A549 (cell line): ENCODE measurements at regions not wholly inside any gene's neighbourhood (a gene's known extent, or its start where the extent isn't known, plus 50 kb on each side); places are given as distances from the start of the nearest gene placed in this dataset.
A peak's percentile ranks its signal among the peaks of the same experiment; 100 is the strongest.

ENCODE experiments used
- ATAC-seq, 2 experiments: fragments of 200-7000 bp in 1 of 2; fragments of >200 bp in 1 of 2; cut with Nextera tagmentation in 1 of 2; cut with Tn5 transposase in 1 of 2; 3 replicates each; pipeline versions ENCODE4 v1.8.0 to v1.9.1; 2018 to 2020; ENCODE audit warnings: mild to moderate bottlenecking in 1 of 2, moderate library complexity in 1 of 2
- CTCF ChIA-PET: fragments of 300-600 bp; sonication (Branson Sonifier 250); formaldehyde crosslinking; extraction: SDS; loops from one replicate; lab custom pipeline; 2021; ENCODE audit warnings: antibody characterized with exemption, inconsistent platforms; lab: Yijun Ruan, JAX
- POLR2A ChIA-PET: fragments of 350-600 bp; formaldehyde crosslinking; extraction: SDS; loops from one replicate; lab custom pipeline; 2021; ENCODE audit warnings: antibody characterized with exemption, inconsistent platforms; lab: Yijun Ruan, JAX
- DNase-seq, 2 experiments: peaks; one replicate each; pipeline versions ENCODE4 v3.0.0 to v3.0.0-alpha.2; 2011 to 2016; ENCODE audit warnings: low read depth in 1 of 2, low spot score in 1 of 2
- FAIRE-seq: peaks from 2 replicates; lab custom pipeline; 2011; peaks lifted over from hg19 to GRCh38; lab: Jason Lieb, UNC
- H3K27ac ChIP-seq, 2 experiments: fragments of >200 bp; sonication (Bioruptor Twin); formaldehyde crosslinking; 3 replicates each; pipeline ENCODE4 v1.5.1; 2016 to 2017
- H3K4me1 ChIP-seq: fragments of >200 bp; sonication (Bioruptor Twin); formaldehyde crosslinking; 3 replicates; pipeline ENCODE4 v1.6.1; 2016
- H3K4me2 ChIP-seq: fragments of >200 bp; sonication (Bioruptor Twin); formaldehyde crosslinking; 3 replicates; pipeline ENCODE4 v1.6.1; 2016
- H3K4me3 ChIP-seq: fragments of >200 bp; sonication (Bioruptor Twin); formaldehyde crosslinking; 3 replicates; pipeline ENCODE4 v1.5.1; 2016
- H3K9me3 ChIP-seq: fragments of >200 bp; sonication (Bioruptor Twin); formaldehyde crosslinking; 3 replicates; pipeline ENCODE4 v1.6.1; 2016
- ATOH8 ChIP-seq: fragments of 250-450 bp; sonication (Bioruptor Pico); IDR thresholded peaks from 2 replicates; pipeline ENCODE4 v1.5.0; 2020; ENCODE audit warnings: low read depth, mild to moderate bottlenecking, moderate library complexity
- BCL3 ChIP-seq: fragments of >200 bp; sonication (Bioruptor Twin); formaldehyde crosslinking; IDR thresholded peaks from 3 replicates; pipeline ENCODE4 v1.6.1; 2016
- BHLHE40 ChIP-seq: IDR thresholded peaks from 2 replicates; pipeline ENCODE4 v1.6.1; 2012; ENCODE audit warnings: low read depth, low read length, inconsistent platforms
- CBX8 ChIP-seq: fragments of 200-600 bp; sonication (generic); IDR thresholded peaks from 2 replicates; pipeline ENCODE4 v1.6.1; 2016
- ELK1 ChIP-seq: fragments of 150-350 bp; IDR thresholded peaks from 2 replicates; pipeline ENCODE4 v1.6.1; 2014; ENCODE audit warnings: low read depth, mild to moderate bottlenecking, low read length
- FOXS1 ChIP-seq: fragments of 250-450 bp; sonication (Bioruptor Pico); IDR thresholded peaks from 2 replicates; pipeline ENCODE4 v1.5.0; 2020; ENCODE audit warnings: mild to moderate bottlenecking, moderate library complexity
- GATA3 ChIP-seq: IDR thresholded peaks from 2 replicates; pipeline ENCODE4 v1.6.1; 2012; ENCODE audit warnings: borderline replicate concordance
- HOXA7 ChIP-seq: fragments of 250-450 bp; sonication (Bioruptor Pico); IDR thresholded peaks from 2 replicates; pipeline ENCODE4 v1.5.0; 2020; ENCODE audit warnings: mild to moderate bottlenecking, moderate library complexity
- KDM1A ChIP-seq: fragments of 200-600 bp; sonication (generic); IDR thresholded peaks from 2 replicates; pipeline ENCODE4 v1.6.1; 2016; ENCODE audit warnings: low read depth, mild to moderate bottlenecking
- KDM5A ChIP-seq: fragments of 200-600 bp; sonication (generic); IDR thresholded peaks from 2 replicates; pipeline ENCODE4 v1.6.1; 2016; ENCODE audit warnings: antibody characterized with exemption, mild to moderate bottlenecking
- MAFK ChIP-seq: fragments of 450-650 bp; IDR thresholded peaks from 2 replicates; pipeline ENCODE4 v1.6.1; 2014; ENCODE audit not compliant: partially characterized antibody
- PBX3 ChIP-seq: IDR thresholded peaks from 2 replicates; pipeline ENCODE4 v1.6.1; 2012
- RARB ChIP-seq: fragments of 250-450 bp; sonication (Bioruptor Pico); IDR thresholded peaks from 2 replicates; pipeline ENCODE4 v1.8.0; 2021; ENCODE audit warnings: mild to moderate bottlenecking, moderate library complexity
- RCOR1 ChIP-seq: fragments of 150-350 bp; IDR thresholded peaks from 2 replicates; pipeline ENCODE4 v1.6.1; 2014; ENCODE audit warnings: antibody characterized with exemption, low read length, low read depth
- RNF2 ChIP-seq: fragments of 200-600 bp; sonication (generic); IDR thresholded peaks from 2 replicates; pipeline ENCODE4 v1.6.1; 2016; ENCODE audit warnings: low read depth, mild to moderate bottlenecking, antibody characterized with exemption, moderate library complexity, borderline replicate concordance
- SREBF2 ChIP-seq: fragments of 450-650 bp; IDR thresholded peaks from 2 replicates; pipeline ENCODE4 v1.6.1; 2014; ENCODE audit warnings: mild to moderate bottlenecking, moderate library complexity
- TP53 ChIP-seq: fragments of 250-450 bp; sonication (Bioruptor Pico); IDR thresholded peaks from 2 replicates; pipeline ENCODE4 v1.5.0; 2021; ENCODE audit warnings: mild to moderate bottlenecking, moderate library complexity
- USF2 ChIP-seq: fragments of 450-650 bp; IDR thresholded peaks from 2 replicates; pipeline ENCODE4 v1.6.1; 2014; ENCODE audit warnings: antibody characterized with exemption
- ZSCAN20 ChIP-seq: fragments of 250-450 bp; sonication (Bioruptor Pico); IDR thresholded peaks from 2 replicates; pipeline ENCODE4 v1.8.0; 2022; ENCODE audit warnings: mild to moderate bottlenecking, moderate library complexity
- WGBS: methylation state at CpG from one replicate; pipeline ENCODE4 v1.1.6; 2017; ENCODE audit errors: missing lambda C conversion rate; 5-methylcytosine and 5-hydroxymethylcytosine counted together
- TF ChIP-seq, protein P1 (sequence below): fragments of 250-450 bp; sonication (Bioruptor Pico); IDR thresholded peaks from 2 replicates; pipeline ENCODE4 v1.5.0; 2021; ENCODE audit warnings: mild to moderate bottlenecking, moderate library complexity, borderline replicate concordance
- TF ChIP-seq, protein P2 (sequence below): IDR thresholded peaks from 2 replicates; pipeline ENCODE4 v1.6.1; 2012

GRCh38 chr1:17929224-17929623 is 174.1 kb downstream of the ACTL8 start:
- no peak for DNase-seq
- no peak for FAIRE-seq
- Histone ChIP-seq H3K9me3 (no peaks in the 10 kb centered on the region), H3K27ac (no peak overlapping the region), H3K4me2 (no peak overlapping the region), H3K4me1 (no peaks in the 10 kb centered on the region), H3K4me3 (no peak overlapping the region)
- no peak for ATAC-seq
- ChIA-PET POLR2A (no interaction called here), CTCF (no interaction called here)
- no peak for TF ChIP-seq MAFK
- TF ChIP-seq ELK1: no peak
- TF ChIP-seq HOXA7 (CRISPR knock-in tag): no peak
- no peak for TF ChIP-seq KDM5A
- no peak for TF ChIP-seq CBX8
- TF ChIP-seq USF2: no peak
- TF ChIP-seq SREBF2: no peak
- no peak for TF ChIP-seq ATOH8
- TF ChIP-seq TP53 (CRISPR knock-in tag): no peak
- 44% methylated on average over 3 of the region's 6 CpGs for WGBS

DNA sequence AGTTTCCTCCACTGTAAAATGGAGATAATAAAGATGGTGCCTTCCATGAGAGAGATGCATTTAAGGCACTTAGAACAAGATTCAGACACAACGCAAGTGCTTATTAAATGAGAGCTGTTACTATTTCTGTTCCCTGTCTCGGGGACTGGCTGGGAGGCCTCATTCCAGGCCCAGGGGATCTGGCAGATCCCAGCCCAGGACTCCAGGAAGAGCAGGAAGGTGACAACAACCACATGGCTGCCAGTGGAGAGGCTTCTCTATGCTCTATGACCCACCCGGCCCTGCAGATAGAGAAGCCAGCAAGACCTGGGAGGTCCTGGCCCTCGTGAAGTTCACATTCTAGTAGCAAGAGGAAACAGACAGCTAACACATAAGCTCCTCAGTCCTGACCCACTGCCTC is 175.5 kb downstream of the ACTL8 start:
- ChIA-PET POLR2A (no interaction called here), CTCF (interaction anchor here (1.1 kb wide), 1 partner anchor 651 kb away, joined by 4 read pairs; no protein-coding TSS in a partner anchor)
- no peak overlapping the region for H3K4me3 ChIP-seq
- H3K4me1 ChIP-seq: no peaks in the 10 kb centered on the region
- H3K27ac ChIP-seq: no peak overlapping the region
- DNase-seq (no peak), ATAC-seq (no peak), FAIRE-seq (no peak)
- H3K4me2 ChIP-seq: no peak overlapping the region
- TF ChIP-seq, protein P1, sequence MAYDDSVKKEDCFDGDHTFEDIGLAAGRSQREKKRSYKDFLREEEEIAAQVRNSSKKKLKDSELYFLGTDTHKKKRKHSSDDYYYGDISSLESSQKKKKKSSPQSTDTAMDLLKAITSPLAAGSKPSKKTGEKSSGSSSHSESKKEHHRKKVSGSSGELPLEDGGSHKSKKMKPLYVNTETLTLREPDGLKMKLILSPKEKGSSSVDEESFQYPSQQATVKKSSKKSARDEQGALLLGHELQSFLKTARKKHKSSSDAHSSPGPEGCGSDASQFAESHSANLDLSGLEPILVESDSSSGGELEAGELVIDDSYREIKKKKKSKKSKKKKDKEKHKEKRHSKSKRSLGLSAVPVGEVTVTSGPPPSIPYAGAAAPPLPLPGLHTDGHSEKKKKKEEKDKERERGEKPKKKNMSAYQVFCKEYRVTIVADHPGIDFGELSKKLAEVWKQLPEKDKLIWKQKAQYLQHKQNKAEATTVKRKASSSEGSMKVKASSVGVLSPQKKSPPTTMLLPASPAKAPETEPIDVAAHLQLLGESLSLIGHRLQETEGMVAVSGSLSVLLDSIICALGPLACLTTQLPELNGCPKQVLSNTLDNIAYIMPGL (CRISPR knock-in tag): no peak
- TF ChIP-seq GATA3: no peak
- no peaks in the 10 kb centered on the region for H3K9me3 ChIP-seq
- WGBS: 46% methylated on average over 2 of the region's 4 CpGs

- Histone ChIP-seq H3K9me3 (no peaks in the 10 kb centered on the region), H3K4me1 (no peaks in the 10 kb centered on the region), H3K27ac (no peak overlapping the region), H3K4me2 (no peak overlapping the region), H3K4me3 (no peak overlapping the region)
- CTCF ChIA-PET: no interaction called here
- 27% methylated on average over 4 of the region's 4 CpGs for WGBS
- POLR2A ChIA-PET: no interaction called here
- ATAC-seq (no peak), FAIRE-seq (no peak), DNase-seq (no peak)
- TF ChIP-seq RARB (CRISPR knock-in tag) (no peak), MAFK (peak; percentile 34)
Measured at GRCh38 chr1:17932164-17932563, 175.4 kb upstream of the IGSF21 start.

GRCh38 chr1:17933501-17933900 is 174.1 kb upstream of the IGSF21 start:
- CTCF ChIA-PET: interaction anchor here (1.0 to 1.4 kb wide), 2 partner anchors 9 to 648 kb away, joined by 3 to 5 read pairs; no protein-coding TSS in a partner anchor
- ATAC-seq (no peak), DNase-seq (no peak), FAIRE-seq (no peak)
- no peaks in the 10 kb centered on the region for H3K9me3 ChIP-seq
- POLR2A ChIA-PET: no interaction called here
- no peak overlapping the region for H3K27ac ChIP-seq
- no peak overlapping the region for H3K4me3 ChIP-seq
- H3K4me2 ChIP-seq: no peak overlapping the region
- 33% methylated on average over 7 of the region's 7 CpGs for WGBS
- no peaks in the 10 kb centered on the region for H3K4me1 ChIP-seq
- TF ChIP-seq RNF2 (no peak), USF2 (no peak), FOXS1 (CRISPR knock-in tag) (no peak), BCL3 (no peak), RCOR1 (no peak), PBX3 (no peak), ZSCAN20 (no peak), TP53 (CRISPR knock-in tag) (no peak), ELK1 (no peak), BHLHE40 (no peak), KDM1A (no peak), GATA3 (no peak)
- TF ChIP-seq, protein P2, sequence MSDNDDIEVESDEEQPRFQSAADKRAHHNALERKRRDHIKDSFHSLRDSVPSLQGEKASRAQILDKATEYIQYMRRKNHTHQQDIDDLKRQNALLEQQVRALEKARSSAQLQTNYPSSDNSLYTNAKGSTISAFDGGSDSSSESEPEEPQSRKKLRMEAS: no peak
